ENCODE measurements at regions not wholly inside any gene's neighbourhood (a gene's known extent, or its start where the extent isn't known, plus 50 kb on each side); places are given as distances from the start of the nearest gene placed in this dataset.

DNA sequence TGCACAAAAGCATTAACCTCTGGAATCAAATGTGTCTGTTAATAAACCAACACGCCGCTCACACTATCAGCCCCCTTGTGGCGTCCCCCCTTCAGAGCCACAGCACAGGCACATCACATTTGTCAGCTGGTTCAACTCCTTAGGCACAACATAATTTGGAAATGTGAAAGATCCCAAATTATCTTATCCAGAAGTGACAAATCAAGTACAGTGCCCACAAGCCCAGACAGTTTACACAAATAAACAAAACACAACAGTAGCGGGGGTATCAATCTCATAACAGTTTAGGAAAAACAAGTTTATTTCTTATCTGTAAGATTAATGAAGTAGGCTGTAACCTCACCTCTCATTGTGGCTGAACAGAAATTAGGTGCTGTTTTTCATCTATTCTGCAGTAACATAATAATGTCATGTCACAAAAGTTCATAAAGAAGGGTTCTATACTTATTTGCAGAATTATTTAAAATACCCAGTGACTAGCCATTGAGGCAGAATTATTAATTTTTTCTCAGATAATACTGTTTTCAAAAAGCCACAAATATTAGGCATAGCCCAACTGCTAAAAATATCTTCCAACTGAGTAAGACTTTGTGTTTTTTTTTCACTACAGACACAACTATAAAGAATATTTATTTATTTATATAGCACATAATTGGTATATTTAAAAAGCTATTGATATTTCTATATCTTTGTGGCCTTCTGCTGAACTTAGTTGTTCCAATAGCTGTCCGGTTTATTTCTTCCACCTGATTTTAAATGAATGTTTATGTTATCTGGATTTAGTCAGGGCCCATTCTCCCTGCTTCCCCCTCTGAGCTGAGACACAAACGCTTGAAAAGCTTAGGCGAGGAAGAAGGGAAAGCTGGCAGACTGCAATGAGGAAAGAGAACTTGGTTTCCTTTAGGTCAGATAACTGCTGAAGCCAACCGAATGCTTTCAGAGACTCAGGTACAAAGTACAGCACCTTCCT lies 214.7 kb downstream of the QDPR start:
- TF ChIP-seq POLR2A (IDR thresholded peaks at IDR 0.05; ENCODE audit: extremely low read depth, insufficient read length): no peak
- TF ChIP-seq CTCF (IDR thresholded peaks at IDR 0.05; ENCODE audit: low read depth, low read length): no peak
- no peak for TF ChIP-seq MYC (IDR thresholded peaks at IDR 0.05; ENCODE audit: low read depth, low read length)
